ENCODE measurements at regions not wholly inside any gene's neighbourhood (a gene's known extent, or its start where the extent isn't known, plus 50 kb on each side); places are given as distances from the start of the nearest gene placed in this dataset.

GRCh38 chr17:33497623-33498022 lies 204.5 kb upstream of the ASIC2 start:
- TF ChIP-seq POLR2AphosphoS5 (IDR thresholded peaks at IDR 0.05): no peak
- TF ChIP-seq, protein P1, sequence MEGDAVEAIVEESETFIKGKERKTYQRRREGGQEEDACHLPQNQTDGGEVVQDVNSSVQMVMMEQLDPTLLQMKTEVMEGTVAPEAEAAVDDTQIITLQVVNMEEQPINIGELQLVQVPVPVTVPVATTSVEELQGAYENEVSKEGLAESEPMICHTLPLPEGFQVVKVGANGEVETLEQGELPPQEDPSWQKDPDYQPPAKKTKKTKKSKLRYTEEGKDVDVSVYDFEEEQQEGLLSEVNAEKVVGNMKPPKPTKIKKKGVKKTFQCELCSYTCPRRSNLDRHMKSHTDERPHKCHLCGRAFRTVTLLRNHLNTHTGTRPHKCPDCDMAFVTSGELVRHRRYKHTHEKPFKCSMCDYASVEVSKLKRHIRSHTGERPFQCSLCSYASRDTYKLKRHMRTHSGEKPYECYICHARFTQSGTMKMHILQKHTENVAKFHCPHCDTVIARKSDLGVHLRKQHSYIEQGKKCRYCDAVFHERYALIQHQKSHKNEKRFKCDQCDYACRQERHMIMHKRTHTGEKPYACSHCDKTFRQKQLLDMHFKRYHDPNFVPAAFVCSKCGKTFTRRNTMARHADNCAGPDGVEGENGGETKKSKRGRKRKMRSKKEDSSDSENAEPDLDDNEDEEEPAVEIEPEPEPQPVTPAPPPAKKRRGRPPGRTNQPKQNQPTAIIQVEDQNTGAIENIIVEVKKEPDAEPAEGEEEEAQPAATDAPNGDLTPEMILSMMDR (IDR thresholded peaks at IDR 0.05): no peak
- no peak for TF ChIP-seq POLR2A (IDR thresholded peaks at IDR 0.05)
- no peak for TF ChIP-seq EP300 (IDR thresholded peaks at IDR 0.05)
